Activated naive CD4-positive, alpha-beta T cell (primary cell): ENCODE measurements at regions not wholly inside any gene's neighbourhood (a gene's known extent, or its start where the extent isn't known, plus 50 kb on each side); places are given as distances from the start of the nearest gene placed in this dataset.

Experiments used
- DNase-seq, 4 experiments: peaks; one replicate each; lab custom pipeline; 2025; lab: John Stamatoyannopoulos, UW

- no peak for DNase-seq
Measured at GRCh38 chr9:118577121-118577520, 792.1 kb downstream of the BRINP1 start.

- no peak for DNase-seq
Measured at GRCh38 chr9:118578467-118578866, 790.8 kb downstream of the BRINP1 start.

GRCh38 chr9:118583414-118583813 is 785.8 kb downstream of the BRINP1 start:
- no peak for DNase-seq

GRCh38 chr9:118586978-118587377 is 782.3 kb downstream of the BRINP1 start:
- DNase-seq: no peak

GRCh38 chr9:118594428-118594827 is 774.8 kb downstream of the BRINP1 start:
- no peak for DNase-seq

- no peak for DNase-seq
Measured at GRCh38 chr9:118595719-118596305, 773.4 kb downstream of the BRINP1 start.

GRCh38 chr9:118596374-118597015 is 772.7 kb downstream of the BRINP1 start:
- DNase-seq: no peak

- no peak for DNase-seq
Measured at GRCh38 chr9:118606668-118607067, 762.6 kb downstream of the BRINP1 start.

GRCh38 chr9:118609355-118610044 is 759.7 kb downstream of the BRINP1 start:
- no peak for DNase-seq

GRCh38 chr9:118612201-118612600 is 757.0 kb downstream of the BRINP1 start:
- DNase-seq: no peak

GRCh38 chr9:118613996-118614395 is 755.2 kb downstream of the BRINP1 start:
- DNase-seq: no peak

- DNase-seq: no peak
Measured at GRCh38 chr9:118618084-118618483, 751.2 kb downstream of the BRINP1 start.

- DNase-seq: no peak
Measured at GRCh38 chr9:118618849-118619248, 750.4 kb downstream of the BRINP1 start.

GRCh38 chr9:118624608-118625007 is 744.6 kb downstream of the BRINP1 start:
- no peak for DNase-seq

GRCh38 chr9:118630079-118630478 is 739.2 kb downstream of the BRINP1 start:
- DNase-seq: no peak

- no peak for DNase-seq
Measured at GRCh38 chr9:118630931-118631595, 738.2 kb downstream of the BRINP1 start.

- DNase-seq: no peak
Measured at GRCh38 chr9:118631956-118632355, 737.3 kb downstream of the BRINP1 start.

- no peak for DNase-seq
Measured at GRCh38 chr9:118635416-118635815, 733.8 kb downstream of the BRINP1 start.

GRCh38 chr9:118637681-118638080 is 731.6 kb downstream of the BRINP1 start:
- DNase-seq: no peak

GRCh38 chr9:118640836-118641560 is 728.2 kb downstream of the BRINP1 start:
- no peak for DNase-seq

GRCh38 chr9:118643118-118643517 is 726.1 kb downstream of the BRINP1 start:
- DNase-seq: no peak

GRCh38 chr9:118644066-118644465 is 725.2 kb downstream of the BRINP1 start:
- DNase-seq: no peak
